RWPE1 (cell line): ENCODE measurements at regions not wholly inside any gene's neighbourhood (a gene's known extent, or its start where the extent isn't known, plus 50 kb on each side); places are given as distances from the start of the nearest gene placed in this dataset.
"Not testable (repeated sequence)": the region's sequence is repeated elsewhere in the genome, so short reads cannot be mapped to it uniquely, and the experiment has no call there.

Experiments used
- CTCF ChIA-PET: fragments of 350-600 bp; sonication (Branson Sonifier 250); formaldehyde crosslinking; extraction: SDS; loops from one replicate; lab custom pipeline; 2021; lab: Yijun Ruan, JAX
- POLR2A ChIA-PET: fragments of 400-600 bp; formaldehyde crosslinking; extraction: SDS; loops from one replicate; lab custom pipeline; 2020; ENCODE audit warnings: antibody characterized with exemption; ENCODE audit not compliant: low non-redundant PET; lab: Yijun Ruan, JAX
- DNase-seq: peaks from one replicate; pipeline ENCODE4 v3.0.0; 2012; ENCODE audit warnings: low spot score
- H3K27ac ChIP-seq: fragments of 450-650 bp; 2 replicates; pipeline ENCODE4 v1.5.1; 2017
- CTCF ChIP-seq: fragments of 450-650 bp; conservative IDR thresholded peaks from 2 replicates; pipeline ENCODE4 v1.5.1; 2017; ENCODE audit warnings: low read depth, mild to moderate bottlenecking

- DNase-seq, result no peak
- no peak overlapping the region for H3K27ac ChIP-seq
- CTCF ChIA-PET, result no interaction called here
- POLR2A ChIA-PET, result no interaction called here
- TF ChIP-seq CTCF, result no peak
Observed at GRCh38 chr18:9043581-9043980, 58.9 kb upstream of the NDUFV2 start.

- DNase-seq, result no peak
- no peak for TF ChIP-seq CTCF
- ChIA-PET CTCF (no interaction called here), POLR2A (no interaction called here)
- no peak overlapping the region for H3K27ac ChIP-seq
Observed at GRCh38 chr18:9047715-9048114, 54.8 kb upstream of the NDUFV2 start.

GRCh38 chr18:9048236-9048635 is 54.3 kb upstream of the NDUFV2 start:
- no peak for DNase-seq
- ChIA-PET POLR2A (no interaction called here), CTCF (no interaction called here)
- no peak for TF ChIP-seq CTCF
- H3K27ac ChIP-seq, result no peak overlapping the region

GRCh38 chr18:9048808-9049494 is 53.5 kb upstream of the NDUFV2 start:
- CTCF ChIA-PET, result no interaction called here
- H3K27ac ChIP-seq, result no peak overlapping the region
- POLR2A ChIA-PET, result no interaction called here
- TF ChIP-seq CTCF, result no peak
- DNase-seq, result no peak

- no peak for DNase-seq
- no peak overlapping the region for H3K27ac ChIP-seq
- TF ChIP-seq CTCF, result no peak
- ChIA-PET CTCF (no interaction called here), POLR2A (no interaction called here)
Observed at GRCh38 chr18:9049495-9049809, 53.0 kb upstream of the NDUFV2 start.

GRCh38 chr18:9050628-9051284 is 51.7 kb upstream of the NDUFV2 start:
- DNase-seq, CTCF ChIA-PET, POLR2A ChIA-PET: not testable (repeated sequence)

More at GRCh38 chr18:9050628-9051284, 51.7 kb upstream of the NDUFV2 start:
- not testable (repeated sequence) for H3K27ac ChIP-seq
